ENCODE measurements at regions not wholly inside any gene's neighbourhood (a gene's known extent, or its start where the extent isn't known, plus 50 kb on each side); places are given as distances from the start of the nearest gene placed in this dataset.

DNA sequence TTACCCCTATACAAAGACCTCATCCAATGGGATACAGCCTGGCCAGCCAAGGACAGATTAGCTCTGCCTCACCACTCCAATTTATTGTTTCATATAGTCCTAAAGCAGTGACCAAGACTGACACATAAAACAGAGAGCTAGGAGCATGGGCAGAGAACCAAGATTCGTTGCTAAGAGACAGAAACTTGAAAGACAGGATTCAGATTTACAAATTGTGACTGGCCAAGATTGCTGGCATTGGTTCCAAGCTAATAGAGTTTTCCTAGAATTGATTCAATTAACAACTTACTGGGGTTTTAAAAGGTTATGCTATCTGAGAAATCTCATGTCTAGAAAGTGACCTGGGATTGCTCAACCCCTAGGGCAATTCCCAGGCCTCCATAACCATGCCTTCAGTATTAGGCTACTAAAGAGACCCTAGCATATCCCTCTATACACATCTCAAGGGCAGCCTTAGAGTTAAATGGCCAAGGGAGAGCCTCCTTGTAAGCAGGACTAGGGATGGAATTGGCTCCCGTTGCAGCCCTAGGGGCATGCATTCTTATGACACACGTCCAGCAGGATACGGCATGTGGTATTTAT lies 75.6 kb downstream of the ICOS start:
- DNase-seq: peak in 1 of 5 donors; percentile 8

DNA sequence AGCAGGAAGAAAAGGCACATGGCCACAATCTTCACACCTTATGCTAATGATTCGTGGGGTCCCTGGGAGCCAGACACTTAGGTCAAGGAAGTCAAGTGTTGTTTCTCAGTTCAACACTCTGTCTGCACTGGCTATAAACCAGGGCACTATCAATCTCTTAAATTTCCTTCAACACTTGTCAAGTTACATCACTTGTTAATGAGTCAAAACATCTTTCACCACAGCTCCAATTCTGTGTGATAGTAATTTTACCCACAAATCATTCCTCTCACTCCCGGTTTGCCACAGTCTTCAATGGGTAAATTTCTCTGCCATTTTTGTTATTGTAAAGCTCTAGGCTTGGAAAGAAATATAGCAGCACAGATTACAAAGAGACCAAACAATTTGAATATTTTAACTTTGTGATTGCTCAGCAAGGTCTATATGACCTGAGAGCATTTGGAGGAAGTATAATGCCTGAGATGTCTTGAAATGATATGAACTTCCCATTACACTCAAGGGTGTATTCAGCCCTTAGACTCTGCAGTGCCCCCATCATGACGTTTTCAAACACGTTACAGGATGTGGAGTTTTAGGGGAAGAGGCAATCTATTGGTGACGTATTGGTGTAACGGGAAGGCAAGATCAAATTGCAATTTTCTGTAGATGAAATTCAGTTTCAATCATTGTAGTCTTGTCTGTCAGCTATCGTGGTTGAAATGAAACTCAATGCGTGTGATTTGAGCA lies 78.7 kb downstream of the ICOS start:
- peak in 1 of 5 donors; percentile 92 for DNase-seq

DNA sequence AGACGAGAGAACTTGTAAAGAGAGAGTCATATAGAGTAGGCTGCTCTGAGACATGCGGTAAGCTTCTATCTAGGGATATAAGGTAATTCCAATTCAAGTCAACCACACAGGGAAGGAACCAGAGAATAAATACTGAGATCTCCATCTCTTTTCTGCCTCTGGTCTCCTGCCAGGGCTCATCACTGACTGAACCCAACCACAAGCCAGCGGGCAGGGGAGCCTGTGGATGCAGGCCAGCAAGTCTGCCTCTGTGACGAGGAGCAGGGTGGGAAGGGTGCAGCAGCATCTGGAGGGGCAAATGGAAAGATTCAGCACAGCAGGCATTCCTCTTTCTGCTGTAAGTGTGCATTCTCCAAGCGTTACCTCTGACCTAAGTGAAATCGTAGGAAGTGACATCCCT lies 82.2 kb downstream of the ICOS start:
- no peak for DNase-seq

- peak in 1 of 5 donors; percentile 93 for DNase-seq
These were observed 83.3 kb downstream of the ICOS start for GRCh38 chr2:204019572-204020501.

GRCh38 chr2:204021290-204022081 lies 84.9 kb downstream of the ICOS start:
- DNase-seq: no peak

GRCh38 chr2:204022550-204022949 lies 86.0 kb downstream of the ICOS start:
- DNase-seq: peak in 1 of 5 donors; percentile 41

GRCh38 chr2:204023088-204023487 lies 86.5 kb downstream of the ICOS start:
- peak in 1 of 5 donors; percentile 39 for DNase-seq

DNA sequence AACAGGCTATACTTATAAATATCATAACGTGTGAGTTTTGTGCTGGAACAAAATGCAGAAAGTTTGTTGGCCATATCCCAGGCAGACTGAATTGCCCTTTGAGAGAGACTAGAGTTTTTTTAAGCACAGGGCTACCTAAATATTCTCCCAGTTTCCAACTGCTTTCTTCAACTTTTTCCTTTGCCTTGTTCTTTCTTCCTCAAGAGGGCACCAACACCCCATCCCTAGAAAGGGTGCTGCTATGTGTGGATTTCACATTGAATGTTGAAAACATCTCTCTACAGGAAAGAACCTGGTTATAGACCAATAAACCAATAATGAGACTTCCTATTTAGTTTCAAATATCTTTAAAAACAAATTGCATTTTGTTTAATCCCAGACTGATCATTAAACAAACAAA lies 87.9 kb downstream of the ICOS start:
- peak in 1 of 5 donors; percentile 66 for DNase-seq

DNA sequence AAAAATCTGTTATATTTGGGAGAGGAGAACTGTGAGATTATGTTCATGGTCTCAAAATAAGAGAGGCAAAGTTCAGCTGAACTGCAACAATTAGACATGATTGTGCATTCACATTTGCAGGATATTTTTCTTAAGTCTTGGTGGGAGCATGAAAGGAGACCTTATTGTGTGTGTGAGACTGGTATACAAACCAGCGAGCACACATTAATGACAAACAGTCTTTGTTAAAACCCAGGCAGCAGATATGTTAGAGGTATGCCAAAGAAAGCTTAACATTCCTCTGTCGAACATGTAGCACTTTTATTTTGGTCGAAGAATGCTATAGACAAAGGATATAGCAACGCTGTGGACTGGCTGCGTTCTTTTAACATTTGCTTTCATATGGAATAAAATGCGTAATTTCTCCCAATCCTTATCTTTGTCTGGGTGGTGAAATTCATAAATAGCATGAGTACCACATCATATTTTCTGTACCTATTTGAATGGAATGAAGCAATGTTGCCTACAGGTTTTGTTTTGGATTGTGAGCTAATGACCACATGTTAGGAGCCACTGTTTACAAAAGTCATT lies 88.4 kb downstream of the ICOS start:
- DNase-seq: no peak

GRCh38 chr2:204026294-204026693 lies 89.7 kb downstream of the ICOS start:
- DNase-seq: no peak

- DNase-seq: peak in 3 of 5 donors; percentile 10 to 86 (median 18)
These were observed 90.5 kb downstream of the ICOS start for GRCh38 chr2:204027091-204027490.

DNA sequence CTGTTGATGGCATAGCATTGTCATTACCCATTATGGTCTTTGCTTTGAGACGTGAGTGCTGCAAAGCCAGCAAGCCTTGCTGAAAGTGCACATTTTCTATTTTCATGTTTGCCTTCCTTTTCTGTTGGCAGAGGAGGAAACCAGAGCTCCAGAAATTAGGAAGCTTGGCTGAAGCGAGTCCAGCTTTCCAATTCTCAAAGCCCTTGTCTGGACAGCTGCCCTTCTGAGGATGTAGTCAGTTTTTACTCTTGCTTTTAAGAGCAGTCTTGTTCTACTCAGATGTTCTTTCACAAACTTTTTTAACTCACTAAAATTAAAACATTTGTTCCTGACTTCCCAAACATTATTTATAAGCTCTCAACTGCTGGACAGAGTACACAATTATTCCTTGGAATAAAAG lies 93.8 kb downstream of the ICOS start:
- no peak for DNase-seq

GRCh38 chr2:204031056-204031455 lies 94.5 kb downstream of the ICOS start:
- no peak for DNase-seq

DNA sequence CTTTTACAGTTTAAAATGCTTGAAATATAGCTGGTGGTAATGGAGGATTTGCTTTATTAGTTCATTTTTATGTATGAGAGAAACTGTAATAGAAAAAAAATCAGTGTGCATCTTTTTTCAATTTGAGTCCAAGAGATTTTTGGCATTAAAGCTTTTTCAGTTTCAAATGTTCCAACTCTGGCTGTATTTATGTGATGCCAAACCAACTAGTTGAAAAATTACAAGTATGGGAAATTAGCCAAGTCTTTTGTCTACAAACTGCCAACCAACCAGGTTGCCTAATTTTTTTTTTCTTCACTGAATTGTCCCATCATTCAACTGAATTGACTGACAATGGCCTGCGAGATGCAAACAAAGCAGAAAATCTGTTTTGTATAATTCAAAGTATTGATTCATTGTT lies 95.7 kb downstream of the ICOS start:
- no peak for DNase-seq

DNA sequence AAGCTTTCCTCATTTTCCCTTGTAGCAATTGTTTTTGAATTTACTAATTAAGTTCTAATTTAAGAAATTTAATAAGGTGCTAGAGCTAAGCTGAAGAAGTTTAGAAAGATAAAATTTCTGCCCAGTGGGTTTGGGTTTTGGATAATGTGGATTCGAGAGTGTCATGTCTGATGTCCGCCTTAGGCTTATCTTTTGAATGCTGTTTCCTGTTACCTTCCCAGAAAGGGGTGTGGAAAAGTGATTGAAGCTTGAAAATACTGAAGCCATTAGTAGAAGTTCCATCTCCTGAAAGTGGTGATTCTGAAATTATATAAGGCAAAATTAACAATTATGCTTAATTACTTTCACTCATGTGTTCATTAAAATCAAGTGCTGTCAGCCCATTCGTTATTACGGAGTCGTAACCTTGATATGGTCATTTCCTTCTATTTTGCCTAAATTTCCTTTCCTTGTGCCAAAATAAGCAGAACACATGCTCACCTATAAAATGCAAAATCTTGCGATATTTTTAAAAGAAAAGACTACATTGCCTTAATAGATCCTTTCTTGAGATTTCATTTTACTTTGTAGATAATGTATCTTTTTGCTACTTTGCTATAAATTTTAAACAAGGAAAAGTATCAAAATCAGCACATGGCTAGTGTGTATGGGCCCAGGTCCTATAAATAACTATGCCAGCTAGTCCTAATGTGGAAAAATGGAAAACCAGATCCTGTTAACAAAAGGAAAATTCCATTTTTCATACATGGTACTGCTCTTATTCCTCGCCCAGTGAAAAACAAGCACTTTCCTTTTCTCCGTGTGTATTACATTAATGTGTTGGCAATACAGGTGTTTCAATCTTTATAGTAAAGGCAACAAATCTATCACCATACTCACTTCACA lies 97.3 kb downstream of the ICOS start:
- DNase-seq: no peak

GRCh38 chr2:204036706-204037105 lies 100.1 kb downstream of the ICOS start:
- no peak for DNase-seq

GRCh38 chr2:204037286-204037685 lies 100.7 kb downstream of the ICOS start:
- no peak for DNase-seq

DNA sequence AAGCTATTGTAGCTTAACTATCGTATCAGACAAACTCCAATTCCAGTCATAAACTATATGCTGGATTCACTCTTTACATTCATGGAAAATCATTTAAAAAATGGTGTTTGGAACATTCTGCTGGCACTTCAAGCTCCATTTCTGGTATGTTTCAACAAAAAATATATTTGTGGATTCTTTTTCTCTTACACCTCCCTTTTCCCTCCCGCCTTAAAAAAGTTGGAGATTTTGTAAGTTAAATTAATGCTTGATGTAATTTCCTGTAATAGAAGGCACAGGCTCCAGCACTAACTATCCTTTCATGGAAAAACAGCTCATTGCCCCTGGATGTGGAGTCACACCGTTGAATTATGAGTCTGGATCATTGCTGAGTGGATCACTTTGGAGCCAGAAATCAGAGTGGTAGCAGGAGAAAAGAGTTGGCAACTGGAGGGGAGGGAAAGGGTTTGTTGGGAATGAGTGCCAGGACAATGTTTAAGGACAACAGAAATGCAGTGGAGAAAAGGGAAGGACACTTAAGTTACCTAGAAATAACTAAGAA lies 102.8 kb downstream of the ICOS start:
- DNase-seq: no peak

DNA sequence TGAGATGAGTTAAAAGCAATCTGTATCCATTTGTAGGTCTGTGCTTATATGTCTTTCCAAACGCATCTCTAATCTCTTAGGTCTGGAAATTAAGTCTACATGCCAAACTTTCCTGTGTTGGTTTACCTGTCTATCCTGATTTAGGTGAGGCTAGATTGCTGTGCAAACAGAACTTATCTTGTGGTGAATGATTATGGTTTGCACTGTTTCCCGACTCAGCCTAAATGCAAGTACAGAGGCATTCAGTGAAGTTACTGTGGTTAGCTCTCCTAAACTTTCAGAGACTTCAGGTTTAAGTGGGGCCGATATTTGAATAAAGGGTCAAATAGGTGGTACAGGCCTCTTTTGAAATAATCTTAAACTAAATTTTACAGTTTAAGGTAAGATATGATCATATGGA lies 103.5 kb downstream of the ICOS start:
- DNase-seq: no peak

DNA sequence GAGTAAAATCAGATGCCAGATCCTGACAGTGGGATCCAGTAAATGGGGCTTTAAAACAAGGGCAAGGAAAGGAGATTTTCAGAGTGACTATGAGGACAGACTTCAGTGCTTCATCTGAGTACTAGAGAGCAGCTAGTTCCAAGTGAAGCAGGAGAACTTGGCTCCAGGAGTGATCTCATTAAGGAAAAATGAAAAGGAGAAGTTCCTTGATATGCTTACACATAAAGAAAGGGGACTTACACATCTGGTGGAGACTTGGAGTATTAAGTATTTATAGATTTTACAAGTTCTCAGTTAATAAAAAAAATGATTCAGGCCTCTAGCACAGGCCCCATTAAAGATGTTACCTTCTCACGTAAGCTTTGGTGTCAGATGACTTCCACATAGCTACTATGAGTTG lies 105.8 kb downstream of the ICOS start:
- no peak for DNase-seq

GRCh38 chr2:204046145-204046544 lies 109.6 kb downstream of the ICOS start:
- no peak for DNase-seq
